ENCODE measurements at regions not wholly inside any gene's neighbourhood (a gene's known extent, or its start where the extent isn't known, plus 50 kb on each side); places are given as distances from the start of the nearest gene placed in this dataset.

DNA sequence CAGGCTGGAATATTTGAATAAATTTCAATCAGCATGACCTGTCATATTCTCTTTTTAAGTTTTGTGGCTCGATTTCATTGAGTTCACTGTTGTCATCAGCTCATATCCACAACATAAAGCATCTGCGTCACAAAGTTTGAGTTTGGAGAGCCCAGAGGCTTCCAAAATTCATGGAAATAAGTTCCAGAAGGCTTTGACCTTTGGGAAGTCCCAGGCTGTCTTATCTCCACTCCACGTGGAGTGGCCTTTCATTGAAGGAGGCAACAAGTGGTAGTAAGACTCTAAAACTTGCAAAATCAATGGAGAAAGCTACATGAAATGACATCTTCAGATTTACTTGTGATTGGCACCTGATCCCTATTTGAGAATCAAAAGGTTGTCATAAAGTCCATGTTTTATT lies 54.1 kb upstream of the UNC5C start:
- TF ChIP-seq, protein P1, sequence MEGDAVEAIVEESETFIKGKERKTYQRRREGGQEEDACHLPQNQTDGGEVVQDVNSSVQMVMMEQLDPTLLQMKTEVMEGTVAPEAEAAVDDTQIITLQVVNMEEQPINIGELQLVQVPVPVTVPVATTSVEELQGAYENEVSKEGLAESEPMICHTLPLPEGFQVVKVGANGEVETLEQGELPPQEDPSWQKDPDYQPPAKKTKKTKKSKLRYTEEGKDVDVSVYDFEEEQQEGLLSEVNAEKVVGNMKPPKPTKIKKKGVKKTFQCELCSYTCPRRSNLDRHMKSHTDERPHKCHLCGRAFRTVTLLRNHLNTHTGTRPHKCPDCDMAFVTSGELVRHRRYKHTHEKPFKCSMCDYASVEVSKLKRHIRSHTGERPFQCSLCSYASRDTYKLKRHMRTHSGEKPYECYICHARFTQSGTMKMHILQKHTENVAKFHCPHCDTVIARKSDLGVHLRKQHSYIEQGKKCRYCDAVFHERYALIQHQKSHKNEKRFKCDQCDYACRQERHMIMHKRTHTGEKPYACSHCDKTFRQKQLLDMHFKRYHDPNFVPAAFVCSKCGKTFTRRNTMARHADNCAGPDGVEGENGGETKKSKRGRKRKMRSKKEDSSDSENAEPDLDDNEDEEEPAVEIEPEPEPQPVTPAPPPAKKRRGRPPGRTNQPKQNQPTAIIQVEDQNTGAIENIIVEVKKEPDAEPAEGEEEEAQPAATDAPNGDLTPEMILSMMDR (IDR thresholded peaks at IDR 0.05 in 2 of 3, conservative IDR thresholded peaks at IDR 0.05 in 1 of 3; ENCODE audit: borderline replicate concordance in 1 of 3, insufficient read depth in 1 of 3, low read depth in 2 of 3, low read length in 2 of 3), result no peak
- no peak for TF ChIP-seq ZFX (IDR thresholded peaks at IDR 0.05)
- no peak for TF ChIP-seq RAD21 (IDR thresholded peaks at IDR 0.05; ENCODE audit: low read depth)
- TF ChIP-seq POLR2A (IDR thresholded peaks at IDR 0.05; ENCODE audit: borderline replicate concordance, extremely low read depth, insufficient read depth, insufficient read length), result no peak
- TF ChIP-seq EZH2 (IDR thresholded peaks at IDR 0.05), result no peak
- no peak for TF ChIP-seq ZNF274 (IDR thresholded peaks at IDR 0.05; ENCODE audit: low read depth, low read length)
- no peak for TF ChIP-seq EGR1 (IDR thresholded peaks at IDR 0.05; ENCODE audit: low read depth)
- TF ChIP-seq, protein P2, sequence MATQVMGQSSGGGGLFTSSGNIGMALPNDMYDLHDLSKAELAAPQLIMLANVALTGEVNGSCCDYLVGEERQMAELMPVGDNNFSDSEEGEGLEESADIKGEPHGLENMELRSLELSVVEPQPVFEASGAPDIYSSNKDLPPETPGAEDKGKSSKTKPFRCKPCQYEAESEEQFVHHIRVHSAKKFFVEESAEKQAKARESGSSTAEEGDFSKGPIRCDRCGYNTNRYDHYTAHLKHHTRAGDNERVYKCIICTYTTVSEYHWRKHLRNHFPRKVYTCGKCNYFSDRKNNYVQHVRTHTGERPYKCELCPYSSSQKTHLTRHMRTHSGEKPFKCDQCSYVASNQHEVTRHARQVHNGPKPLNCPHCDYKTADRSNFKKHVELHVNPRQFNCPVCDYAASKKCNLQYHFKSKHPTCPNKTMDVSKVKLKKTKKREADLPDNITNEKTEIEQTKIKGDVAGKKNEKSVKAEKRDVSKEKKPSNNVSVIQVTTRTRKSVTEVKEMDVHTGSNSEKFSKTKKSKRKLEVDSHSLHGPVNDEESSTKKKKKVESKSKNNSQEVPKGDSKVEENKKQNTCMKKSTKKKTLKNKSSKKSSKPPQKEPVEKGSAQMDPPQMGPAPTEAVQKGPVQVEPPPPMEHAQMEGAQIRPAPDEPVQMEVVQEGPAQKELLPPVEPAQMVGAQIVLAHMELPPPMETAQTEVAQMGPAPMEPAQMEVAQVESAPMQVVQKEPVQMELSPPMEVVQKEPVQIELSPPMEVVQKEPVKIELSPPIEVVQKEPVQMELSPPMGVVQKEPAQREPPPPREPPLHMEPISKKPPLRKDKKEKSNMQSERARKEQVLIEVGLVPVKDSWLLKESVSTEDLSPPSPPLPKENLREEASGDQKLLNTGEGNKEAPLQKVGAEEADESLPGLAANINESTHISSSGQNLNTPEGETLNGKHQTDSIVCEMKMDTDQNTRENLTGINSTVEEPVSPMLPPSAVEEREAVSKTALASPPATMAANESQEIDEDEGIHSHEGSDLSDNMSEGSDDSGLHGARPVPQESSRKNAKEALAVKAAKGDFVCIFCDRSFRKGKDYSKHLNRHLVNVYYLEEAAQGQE (IDR thresholded peaks at IDR 0.05; ENCODE audit: low read depth), result no peak
- TF ChIP-seq, protein P3, sequence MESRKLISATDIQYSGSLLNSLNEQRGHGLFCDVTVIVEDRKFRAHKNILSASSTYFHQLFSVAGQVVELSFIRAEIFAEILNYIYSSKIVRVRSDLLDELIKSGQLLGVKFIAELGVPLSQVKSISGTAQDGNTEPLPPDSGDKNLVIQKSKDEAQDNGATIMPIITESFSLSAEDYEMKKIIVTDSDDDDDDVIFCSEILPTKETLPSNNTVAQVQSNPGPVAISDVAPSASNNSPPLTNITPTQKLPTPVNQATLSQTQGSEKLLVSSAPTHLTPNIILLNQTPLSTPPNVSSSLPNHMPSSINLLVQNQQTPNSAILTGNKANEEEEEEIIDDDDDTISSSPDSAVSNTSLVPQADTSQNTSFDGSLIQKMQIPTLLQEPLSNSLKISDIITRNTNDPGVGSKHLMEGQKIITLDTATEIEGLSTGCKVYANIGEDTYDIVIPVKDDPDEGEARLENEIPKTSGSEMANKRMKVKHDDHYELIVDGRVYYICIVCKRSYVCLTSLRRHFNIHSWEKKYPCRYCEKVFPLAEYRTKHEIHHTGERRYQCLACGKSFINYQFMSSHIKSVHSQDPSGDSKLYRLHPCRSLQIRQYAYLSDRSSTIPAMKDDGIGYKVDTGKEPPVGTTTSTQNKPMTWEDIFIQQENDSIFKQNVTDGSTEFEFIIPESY (IDR thresholded peaks at IDR 0.05; ENCODE audit: extremely low read depth, insufficient replicate concordance, low read length), result no peak
- TF ChIP-seq CBX3 (IDR thresholded peaks at IDR 0.05; ENCODE audit: low read depth), result no peak
- TF ChIP-seq CEBPB (IDR thresholded peaks at IDR 0.05; ENCODE audit: low read depth), result no peak
- TF ChIP-seq JUND (IDR thresholded peaks at IDR 0.05), result no peak
- TF ChIP-seq SP1 (IDR thresholded peaks at IDR 0.05; ENCODE audit: low read depth), result no peak
- TF ChIP-seq, protein P4, sequence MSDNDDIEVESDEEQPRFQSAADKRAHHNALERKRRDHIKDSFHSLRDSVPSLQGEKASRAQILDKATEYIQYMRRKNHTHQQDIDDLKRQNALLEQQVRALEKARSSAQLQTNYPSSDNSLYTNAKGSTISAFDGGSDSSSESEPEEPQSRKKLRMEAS (IDR thresholded peaks at IDR 0.05), result no peak
